HCT116 (cell line): ENCODE measurements at regions not wholly inside any gene's neighbourhood (a gene's known extent, or its start where the extent isn't known, plus 50 kb on each side); places are given as distances from the start of the nearest gene placed in this dataset.

ENCODE experiments used
- ATAC-seq: fragments of 200-7000 bp; cut with Tn5 transposase; 2 replicates; pipeline ENCODE4 v1.9.1; 2020; ENCODE audit warnings: mild to moderate bottlenecking, moderate library complexity
- BruUV-seq: library from RNA; stranded (reverse); fragments of 400-500 nt; replicated peaks from 2 replicates; lab custom pipeline; 2021; lab: Mats Ljungman, UMichigan
- CTCF ChIA-PET: fragments of 300-600 bp; sonication (Branson Sonifier 250); formaldehyde crosslinking; loops from one replicate; lab custom pipeline; 2021; ENCODE audit warnings: antibody characterized with exemption; lab: Charles Lee
- POLR2A ChIA-PET: fragments of 300-600, 350-600 bp; sonication (Branson Sonifier 250); formaldehyde crosslinking; loops from one replicate; lab custom pipeline; 2021; ENCODE audit warnings: antibody characterized with exemption; lab: Charles Lee
- RAD21 ChIA-PET, 2 experiments: fragments of 300-600 bp; sonication (Branson Sonifier 250); formaldehyde crosslinking; loops; one replicate each; lab custom pipeline; 2023; ENCODE audit warnings: low total read pairs in 2 of 2; ENCODE audit not compliant: uncharacterized antibody in 2 of 2, unreplicated experiment in 2 of 2, low non-redundant PET in 1 of 2; lab: Charles Lee
- DNase-seq: peaks from one replicate; pipeline ENCODE4 v3.0.0-alpha.2; 2010; ENCODE audit warnings: low read depth, low spot score
- H2AFZ ChIP-seq: fragments of 200-600 bp; shearing (Covaris generic), sonication (generic); 2 replicates; pipeline ENCODE4 v1.6.1; 2017; ENCODE audit warnings: low read depth, mixed run types, mixed read lengths, antibody characterized with exemption, low read length; ENCODE audit not compliant: poor library complexity, severe bottlenecking
- H3K27ac ChIP-seq: 2 replicates; pipeline ENCODE4 v1.5.1; 2012; ENCODE audit warnings: low read depth, low read length
- H3K27me3 ChIP-seq: fragments of 200-600 bp; sonication (generic); 2 replicates; pipeline ENCODE4 v1.6.1; 2016; ENCODE audit warnings: mixed run types, low read length, mixed read lengths; ENCODE audit not compliant: insufficient read depth
- H3K36me3 ChIP-seq, 2 experiments: fragments of 200-500 bp in 1 of 2; fragments of 200-600 bp in 1 of 2; sonication (Bioruptor generic) in 1 of 2; sonication (generic) in 1 of 2; 2 replicates each; pipeline versions ENCODE4 v1.5.1 to v1.6.1; 2014 to 2016; ENCODE audit warnings: low read length in 2 of 2, inconsistent platforms in 1 of 2, mixed read lengths in 1 of 2, mixed run types in 1 of 2; ENCODE audit not compliant: insufficient read depth in 2 of 2, control insufficient read depth in 1 of 2
- H3K4me1 ChIP-seq, 2 experiments: fragments of 200-600 bp in 1 of 2; sonication (generic) in 1 of 2; 2 replicates each; pipeline versions ENCODE4 v1.5.1 to v1.6.1; 2012 to 2017; ENCODE audit warnings: low read length in 2 of 2, inconsistent platforms in 1 of 2, mild to moderate bottlenecking in 1 of 2, mixed read lengths in 1 of 2, mixed run types in 1 of 2, moderate library complexity in 1 of 2; ENCODE audit not compliant: insufficient read depth in 2 of 2, control insufficient read depth in 1 of 2
- H3K4me2 ChIP-seq: fragments of 200-600 bp; sonication (generic); 2 replicates; pipeline ENCODE4 v1.6.1; 2017; ENCODE audit warnings: mixed run types, low read length, mixed read lengths
- H3K4me3 ChIP-seq, 2 experiments: fragments of 200-600 bp in 1 of 2; sonication (generic) in 1 of 2; replicated peaks in 1 of 2; 2 replicates each; pipeline ENCODE4 v1.5.1; 2011 to 2016; ENCODE audit warnings: low read length in 2 of 2, control low read depth in 1 of 2, low read depth in 1 of 2, mild to moderate bottlenecking in 1 of 2, mixed read lengths in 1 of 2, mixed run types in 1 of 2
- H3K79me2 ChIP-seq: fragments of 200-600 bp; sonication (generic); 2 replicates; pipeline ENCODE4 v1.6.1; 2017; ENCODE audit warnings: mild to moderate bottlenecking, mixed run types, low read length, moderate library complexity, mixed read lengths; ENCODE audit not compliant: insufficient read depth
- H3K9ac ChIP-seq: fragments of 200-600 bp; sonication (generic); 2 replicates; pipeline ENCODE4 v1.6.1; 2016; ENCODE audit warnings: low read length, mixed read lengths
- H3K9me2 ChIP-seq: fragments of 200-600 bp; sonication (generic), shearing (Covaris generic); 2 replicates; pipeline ENCODE4 v1.6.1; 2017; ENCODE audit warnings: mixed run types, mild to moderate bottlenecking, moderate library complexity; ENCODE audit not compliant: insufficient read depth
- H3K9me3 ChIP-seq, 2 experiments: fragments of 200-500 bp in 1 of 2; fragments of 200-600 bp in 1 of 2; sonication (Bioruptor generic) in 1 of 2; sonication (generic) in 1 of 2; 2 replicates each; pipeline ENCODE4 v1.6.1; 2014 to 2017; ENCODE audit warnings: low read length in 2 of 2, mixed read lengths in 2 of 2, inconsistent platforms in 1 of 2, low read depth in 1 of 2, mild to moderate bottlenecking in 1 of 2, mixed run types in 1 of 2, moderate library complexity in 1 of 2; ENCODE audit not compliant: control insufficient read depth in 1 of 2, insufficient read depth in 1 of 2
- H4K20me1 ChIP-seq: fragments of 200-600 bp; sonication (generic), shearing (Covaris generic); 2 replicates; pipeline ENCODE4 v1.6.1; 2017; ENCODE audit warnings: mixed run types, mild to moderate bottlenecking, moderate library complexity; ENCODE audit not compliant: insufficient read depth
- CBX3 ChIP-seq: IDR thresholded peaks from 2 replicates; pipeline ENCODE4 v1.6.1; 2012; ENCODE audit warnings: low read depth
- CEBPB ChIP-seq: IDR thresholded peaks from 2 replicates; pipeline ENCODE4 v1.6.1; 2012; ENCODE audit warnings: low read depth
- ELF1 ChIP-seq: IDR thresholded peaks from 2 replicates; pipeline ENCODE4 v1.6.1; 2012; ENCODE audit warnings: low read depth, borderline replicate concordance
- EZH2phosphoT487 ChIP-seq: fragments of 200-600 bp; IDR thresholded peaks from 2 replicates; pipeline ENCODE4 v1.6.1; 2018; ENCODE audit warnings: antibody characterized with exemption, borderline replicate concordance
- FOSL1 ChIP-seq: IDR thresholded peaks from 2 replicates; pipeline ENCODE4 v1.6.1; 2012; ENCODE audit warnings: low read depth
- JUND ChIP-seq: IDR thresholded peaks from 2 replicates; pipeline ENCODE4 v1.6.1; 2012
- MAX ChIP-seq: IDR thresholded peaks from 2 replicates; pipeline ENCODE4 v1.6.1; 2012
- POLR2A ChIP-seq: IDR thresholded peaks from 2 replicates; pipeline ENCODE4 v1.7.0; 2011; ENCODE audit warnings: borderline replicate concordance; ENCODE audit not compliant: insufficient read depth, insufficient read length; ENCODE audit errors: extremely low read depth
- POLR2AphosphoS5 ChIP-seq: IDR thresholded peaks from 2 replicates; pipeline ENCODE4 v1.6.1; 2011; ENCODE audit warnings: mild to moderate bottlenecking, low read depth, low read length, moderate library complexity
- SIN3A ChIP-seq: IDR thresholded peaks from 2 replicates; pipeline ENCODE4 v1.6.1; 2012; ENCODE audit warnings: low read depth
- TCF7L2 ChIP-seq: IDR thresholded peaks from 2 replicates; pipeline ENCODE4 v1.7.0; 2011; ENCODE audit warnings: borderline replicate concordance, inconsistent platforms; ENCODE audit not compliant: insufficient read depth, insufficient read length; ENCODE audit errors: extremely low read depth
- ZFX ChIP-seq: fragments of 450-650 bp; IDR thresholded peaks from 2 replicates; pipeline ENCODE4 v1.6.1; 2017
- ZNF274 ChIP-seq: fragments of 200-500 bp; sonication (Bioruptor generic); IDR thresholded peaks from 2 replicates; pipeline ENCODE4 v1.6.1; 2014; ENCODE audit warnings: mild to moderate bottlenecking, low read depth, low read length, inconsistent platforms
- intact Hi-C: fragments of 100-400 bp; cut with micrococcal nuclease; formaldehyde crosslinking; loops from 2 replicates; pipeline ENCODE4 v1.10.0; 2022
- TF ChIP-seq, protein P1 (sequence below): IDR thresholded peaks from 2 replicates; pipeline ENCODE4 v1.6.1; 2011; ENCODE audit warnings: mild to moderate bottlenecking, low read length, moderate library complexity; ENCODE audit not compliant: insufficient replicate concordance; ENCODE audit errors: extremely low read depth

DNA sequence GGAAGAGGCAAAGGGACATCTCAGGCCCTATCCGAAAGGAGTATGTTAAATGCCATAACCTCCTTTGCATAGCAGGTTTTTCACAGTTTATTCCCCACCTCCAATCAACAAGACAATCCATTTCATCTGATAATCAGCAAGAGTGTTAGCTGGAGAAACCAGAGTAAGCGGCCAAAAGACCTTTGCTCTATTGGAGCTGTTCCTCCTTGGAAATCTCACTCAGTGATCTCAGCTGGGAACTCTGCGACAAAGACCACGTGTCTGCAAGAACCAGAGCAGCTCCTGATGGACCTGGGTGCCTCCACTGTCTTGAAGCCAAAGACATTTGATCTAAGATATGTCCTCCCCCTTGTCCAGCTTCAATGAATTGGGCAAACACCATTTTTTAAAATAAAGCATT is 241.0 kb downstream of the SEC61B start:
- no peak for ATAC-seq

More for the DNA sequence above, 241.0 kb downstream of the SEC61B start:
- POLR2A ChIA-PET: no interaction called here
- no peaks in the 10 kb centered on the region for H3K36me3 ChIP-seq
- intact Hi-C loops: no loop called here
- H2AFZ ChIP-seq: no peak overlapping the region
- no peak overlapping the region for H3K4me3 ChIP-seq
- no peaks in the 10 kb centered on the region for H3K4me1 ChIP-seq
- H3K27me3 ChIP-seq: no peaks in the 10 kb centered on the region
- no peak overlapping the region for H3K4me2 ChIP-seq
- H3K9me3 ChIP-seq: no peaks in the 10 kb centered on the region
- no TSS peak for BruUV-seq
- H3K9me2 ChIP-seq: no peaks in the 10 kb centered on the region
- no peaks in the 10 kb centered on the region for H3K79me2 ChIP-seq
- DNase-seq: no peak
- no peak overlapping the region for H3K27ac ChIP-seq
- CTCF ChIA-PET: no interaction called here
- RAD21 ChIA-PET: no interaction called here
- no peaks in the 10 kb centered on the region for H4K20me1 ChIP-seq
- no peak overlapping the region for H3K9ac ChIP-seq
- no peak for TF ChIP-seq POLR2A
- TF ChIP-seq EZH2phosphoT487: no peak
- no peak for TF ChIP-seq CEBPB
- no peak for TF ChIP-seq ZNF274
- no peak for TF ChIP-seq TCF7L2
- no peak for TF ChIP-seq JUND
- TF ChIP-seq ELF1: no peak
- TF ChIP-seq SIN3A: no peak
- TF ChIP-seq, protein P1, sequence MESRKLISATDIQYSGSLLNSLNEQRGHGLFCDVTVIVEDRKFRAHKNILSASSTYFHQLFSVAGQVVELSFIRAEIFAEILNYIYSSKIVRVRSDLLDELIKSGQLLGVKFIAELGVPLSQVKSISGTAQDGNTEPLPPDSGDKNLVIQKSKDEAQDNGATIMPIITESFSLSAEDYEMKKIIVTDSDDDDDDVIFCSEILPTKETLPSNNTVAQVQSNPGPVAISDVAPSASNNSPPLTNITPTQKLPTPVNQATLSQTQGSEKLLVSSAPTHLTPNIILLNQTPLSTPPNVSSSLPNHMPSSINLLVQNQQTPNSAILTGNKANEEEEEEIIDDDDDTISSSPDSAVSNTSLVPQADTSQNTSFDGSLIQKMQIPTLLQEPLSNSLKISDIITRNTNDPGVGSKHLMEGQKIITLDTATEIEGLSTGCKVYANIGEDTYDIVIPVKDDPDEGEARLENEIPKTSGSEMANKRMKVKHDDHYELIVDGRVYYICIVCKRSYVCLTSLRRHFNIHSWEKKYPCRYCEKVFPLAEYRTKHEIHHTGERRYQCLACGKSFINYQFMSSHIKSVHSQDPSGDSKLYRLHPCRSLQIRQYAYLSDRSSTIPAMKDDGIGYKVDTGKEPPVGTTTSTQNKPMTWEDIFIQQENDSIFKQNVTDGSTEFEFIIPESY: no peak
- no peak for TF ChIP-seq FOSL1
- no peak for TF ChIP-seq CBX3
- TF ChIP-seq MAX: no peak
- TF ChIP-seq POLR2AphosphoS5: no peak
- no peak for TF ChIP-seq ZFX
